ENCODE measurements at regions not wholly inside any gene's neighbourhood (a gene's known extent, or its start where the extent isn't known, plus 50 kb on each side); places are given as distances from the start of the nearest gene placed in this dataset.
A peak's percentile ranks its signal among the peaks of the same experiment; 100 is the strongest.

DNA sequence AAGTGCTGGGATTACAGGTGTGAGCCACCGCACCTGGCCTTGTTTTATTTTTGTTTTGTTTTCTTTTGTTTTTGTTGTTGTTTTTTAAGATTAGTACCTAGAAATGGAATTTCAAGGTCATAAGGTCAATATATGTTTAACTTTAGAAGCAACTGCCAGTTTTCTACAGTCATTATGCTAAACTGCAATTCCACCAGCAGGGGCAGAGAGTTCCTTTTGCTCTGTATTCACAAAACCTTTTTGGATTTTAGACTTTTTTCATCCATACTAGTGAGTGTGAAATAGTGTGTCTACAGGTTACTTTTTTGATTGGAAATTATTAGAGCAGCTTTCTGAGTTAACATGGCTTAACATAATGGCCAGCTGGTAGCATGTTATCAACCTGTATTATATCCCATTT, 580.6 kb downstream of the TRIML1 start:
- TF ChIP-seq CTCF (IDR thresholded peaks at IDR 0.05 in 2 of 3, conservative IDR thresholded peaks at IDR 0.05 in 1 of 3; ENCODE audit: borderline replicate concordance in 1 of 3, insufficient read depth in 1 of 3, low read depth in 2 of 3, low read length in 2 of 3) (peak in 2 of 3 experiments; percentile 40 to 53; a peak in 3 of 6 replicates), POLR2AphosphoS5 (IDR thresholded peaks at IDR 0.05; ENCODE audit: low read depth, low read length) (no peak), JUND (IDR thresholded peaks at IDR 0.05) (no peak), ZNF274 (IDR thresholded peaks at IDR 0.05; ENCODE audit: low read depth, low read length) (no peak), POLR2A (IDR thresholded peaks at IDR 0.05; ENCODE audit: borderline replicate concordance, extremely low read depth, insufficient read depth, insufficient read length) (no peak), RAD21 (IDR thresholded peaks at IDR 0.05; ENCODE audit: low read depth) (no peak), CEBPB (IDR thresholded peaks at IDR 0.05; ENCODE audit: low read depth) (no peak), ZFX (IDR thresholded peaks at IDR 0.05) (no peak), SIN3A (IDR thresholded peaks at IDR 0.05; ENCODE audit: low read depth) (no peak), EZH2phosphoT487 (IDR thresholded peaks at IDR 0.05; ENCODE audit: borderline replicate concordance) (no peak), CBX3 (IDR thresholded peaks at IDR 0.05; ENCODE audit: low read depth) (no peak)
- TF ChIP-seq, protein P1, sequence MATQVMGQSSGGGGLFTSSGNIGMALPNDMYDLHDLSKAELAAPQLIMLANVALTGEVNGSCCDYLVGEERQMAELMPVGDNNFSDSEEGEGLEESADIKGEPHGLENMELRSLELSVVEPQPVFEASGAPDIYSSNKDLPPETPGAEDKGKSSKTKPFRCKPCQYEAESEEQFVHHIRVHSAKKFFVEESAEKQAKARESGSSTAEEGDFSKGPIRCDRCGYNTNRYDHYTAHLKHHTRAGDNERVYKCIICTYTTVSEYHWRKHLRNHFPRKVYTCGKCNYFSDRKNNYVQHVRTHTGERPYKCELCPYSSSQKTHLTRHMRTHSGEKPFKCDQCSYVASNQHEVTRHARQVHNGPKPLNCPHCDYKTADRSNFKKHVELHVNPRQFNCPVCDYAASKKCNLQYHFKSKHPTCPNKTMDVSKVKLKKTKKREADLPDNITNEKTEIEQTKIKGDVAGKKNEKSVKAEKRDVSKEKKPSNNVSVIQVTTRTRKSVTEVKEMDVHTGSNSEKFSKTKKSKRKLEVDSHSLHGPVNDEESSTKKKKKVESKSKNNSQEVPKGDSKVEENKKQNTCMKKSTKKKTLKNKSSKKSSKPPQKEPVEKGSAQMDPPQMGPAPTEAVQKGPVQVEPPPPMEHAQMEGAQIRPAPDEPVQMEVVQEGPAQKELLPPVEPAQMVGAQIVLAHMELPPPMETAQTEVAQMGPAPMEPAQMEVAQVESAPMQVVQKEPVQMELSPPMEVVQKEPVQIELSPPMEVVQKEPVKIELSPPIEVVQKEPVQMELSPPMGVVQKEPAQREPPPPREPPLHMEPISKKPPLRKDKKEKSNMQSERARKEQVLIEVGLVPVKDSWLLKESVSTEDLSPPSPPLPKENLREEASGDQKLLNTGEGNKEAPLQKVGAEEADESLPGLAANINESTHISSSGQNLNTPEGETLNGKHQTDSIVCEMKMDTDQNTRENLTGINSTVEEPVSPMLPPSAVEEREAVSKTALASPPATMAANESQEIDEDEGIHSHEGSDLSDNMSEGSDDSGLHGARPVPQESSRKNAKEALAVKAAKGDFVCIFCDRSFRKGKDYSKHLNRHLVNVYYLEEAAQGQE (IDR thresholded peaks at IDR 0.05; ENCODE audit: low read depth): no peak
